ENCODE measurements at regions not wholly inside any gene's neighbourhood (a gene's known extent, or its start where the extent isn't known, plus 50 kb on each side); places are given as distances from the start of the nearest gene placed in this dataset.

GRCh38 chr1:240672132-240672811 lies 60.3 kb upstream of the GREM2 start:
- ChIA-PET CTCF (no interaction called here), POLR2A (interaction anchor here (0.7 kb wide), 1 partner anchor 217 kb away, joined by 3 read pairs; no protein-coding TSS in a partner anchor)

GRCh38 chr1:240667351-240667750 lies 55.4 kb upstream of the GREM2 start:
- Mint-ChIP-seq H3K27me3 (ENCODE audit: low read depth) (no peaks in the 10 kb centered on the region), H3K4me1 (no peaks in the 10 kb centered on the region), H3K27ac (no peak overlapping the region), H3K4me3 (no peak overlapping the region), H3K36me3 (no peaks in the 10 kb centered on the region), H3K9me3 (peaks cover 3% of the 10 kb centered on the region; the same call in 1 of the 2 replicates)
- ChIA-PET POLR2A (no interaction called here), CTCF (interaction anchor here (0.6 kb wide), 1 partner anchor 77 kb away, joined by 3 read pairs; no protein-coding TSS in a partner anchor)
- DNase-seq (ENCODE audit: low spot score) (no peak), ATAC-seq (no peak)
- no peak for TF ChIP-seq MAX (CRISPR knock-in tag; IDR thresholded peaks at IDR 0.05)
- no peak for TF ChIP-seq JAZF1 (CRISPR knock-in tag; IDR thresholded peaks at IDR 0.05)
- no peak for TF ChIP-seq USF2 (CRISPR knock-in tag; IDR thresholded peaks at IDR 0.05)
- no peak for TF ChIP-seq IRF1 (CRISPR knock-in tag; IDR thresholded peaks at IDR 0.05)
- no peak for TF ChIP-seq PRRX2 (CRISPR knock-in tag; IDR thresholded peaks at IDR 0.05)
- TF ChIP-seq IRF2 (CRISPR knock-in tag; IDR thresholded peaks at IDR 0.05; ENCODE audit: borderline replicate concordance, low read depth): no peak
- TF ChIP-seq NR1H2 (CRISPR knock-in tag; IDR thresholded peaks at IDR 0.05): no peak
- no peak for TF ChIP-seq AR (CRISPR knock-in tag; IDR thresholded peaks at IDR 0.05)
- no peak for TF ChIP-seq ZMAT4 (CRISPR knock-in tag; IDR thresholded peaks at IDR 0.05)
- TF ChIP-seq E2F5 (CRISPR knock-in tag; IDR thresholded peaks at IDR 0.05): no peak

More at GRCh38 chr1:240672132-240672811, 60.3 kb upstream of the GREM2 start:
- Mint-ChIP-seq H3K27me3 (ENCODE audit: low read depth) (no peaks in the 10 kb centered on the region), H3K4me3 (no peak overlapping the region), H3K4me1 (peaks cover 5% of the 10 kb centered on the region), H3K36me3 (no peaks in the 10 kb centered on the region), H3K27ac (no peak overlapping the region), H3K9me3 (peaks cover 3% of the 10 kb centered on the region; the same call in 1 of the 2 replicates)
- no peak for TF ChIP-seq NFATC4 (CRISPR knock-in tag; IDR thresholded peaks at IDR 0.05)
- TF ChIP-seq E2F4 (CRISPR knock-in tag; IDR thresholded peaks at IDR 0.05; ENCODE audit: borderline replicate concordance, low read depth): no peak
- TF ChIP-seq USF1 (CRISPR knock-in tag; IDR thresholded peaks at IDR 0.05): no peak
- no peak for ATAC-seq
- DNase-seq (ENCODE audit: low spot score): no peak

All from WTC11 (cell line).